ENCODE measurements at regions not wholly inside any gene's neighbourhood (a gene's known extent, or its start where the extent isn't known, plus 50 kb on each side); places are given as distances from the start of the nearest gene placed in this dataset.

DNA sequence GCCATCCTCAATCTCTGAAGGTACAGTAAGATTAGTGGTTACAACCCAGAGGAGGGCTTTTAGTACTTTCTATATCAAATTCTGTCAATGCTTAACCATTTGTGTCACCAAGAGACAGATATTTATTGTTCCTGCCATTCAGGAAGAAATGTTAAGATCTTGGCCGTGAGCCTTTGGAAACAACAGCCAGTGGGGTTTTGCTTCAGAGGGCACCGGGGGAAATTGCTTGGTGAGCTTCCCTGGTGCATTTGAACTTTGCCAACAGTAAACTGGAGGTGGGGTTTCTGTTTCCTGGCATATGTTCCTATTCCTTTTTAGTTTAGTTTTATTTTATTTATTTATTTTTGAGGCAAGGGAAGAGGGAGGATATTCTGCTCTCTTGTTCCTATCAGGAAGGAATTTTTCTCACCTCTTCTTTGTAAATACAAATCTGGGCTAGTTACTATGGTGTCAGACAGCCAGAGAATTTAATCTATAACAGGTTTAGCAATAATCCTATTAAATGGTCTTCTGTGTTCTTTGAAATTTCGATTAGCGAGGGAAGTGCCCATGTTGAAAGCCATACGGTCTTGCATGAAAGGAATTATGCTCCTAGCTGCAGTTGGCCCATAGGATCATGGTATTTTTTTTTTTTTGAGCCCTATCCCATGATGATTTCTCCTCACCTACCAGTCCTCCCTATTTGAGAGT lies 95.7 kb downstream of the MAIP1 start:
- CTCF ChIA-PET: interaction anchor here (1.0 to 1.4 kb wide), 4 partner anchors 11 to 16 kb away, joined by 3 to 4 read pairs (median 3); no protein-coding TSS in a partner anchor
- POLR2A ChIA-PET: no interaction called here
- no peak for DNase-seq (ENCODE audit: extremely low spot score)
- TF ChIP-seq, protein P1, sequence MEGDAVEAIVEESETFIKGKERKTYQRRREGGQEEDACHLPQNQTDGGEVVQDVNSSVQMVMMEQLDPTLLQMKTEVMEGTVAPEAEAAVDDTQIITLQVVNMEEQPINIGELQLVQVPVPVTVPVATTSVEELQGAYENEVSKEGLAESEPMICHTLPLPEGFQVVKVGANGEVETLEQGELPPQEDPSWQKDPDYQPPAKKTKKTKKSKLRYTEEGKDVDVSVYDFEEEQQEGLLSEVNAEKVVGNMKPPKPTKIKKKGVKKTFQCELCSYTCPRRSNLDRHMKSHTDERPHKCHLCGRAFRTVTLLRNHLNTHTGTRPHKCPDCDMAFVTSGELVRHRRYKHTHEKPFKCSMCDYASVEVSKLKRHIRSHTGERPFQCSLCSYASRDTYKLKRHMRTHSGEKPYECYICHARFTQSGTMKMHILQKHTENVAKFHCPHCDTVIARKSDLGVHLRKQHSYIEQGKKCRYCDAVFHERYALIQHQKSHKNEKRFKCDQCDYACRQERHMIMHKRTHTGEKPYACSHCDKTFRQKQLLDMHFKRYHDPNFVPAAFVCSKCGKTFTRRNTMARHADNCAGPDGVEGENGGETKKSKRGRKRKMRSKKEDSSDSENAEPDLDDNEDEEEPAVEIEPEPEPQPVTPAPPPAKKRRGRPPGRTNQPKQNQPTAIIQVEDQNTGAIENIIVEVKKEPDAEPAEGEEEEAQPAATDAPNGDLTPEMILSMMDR (IDR thresholded peaks at IDR 0.05; ENCODE audit: control extremely low read depth, extremely low read depth, low read depth, missing control alignments): no peak

DNA sequence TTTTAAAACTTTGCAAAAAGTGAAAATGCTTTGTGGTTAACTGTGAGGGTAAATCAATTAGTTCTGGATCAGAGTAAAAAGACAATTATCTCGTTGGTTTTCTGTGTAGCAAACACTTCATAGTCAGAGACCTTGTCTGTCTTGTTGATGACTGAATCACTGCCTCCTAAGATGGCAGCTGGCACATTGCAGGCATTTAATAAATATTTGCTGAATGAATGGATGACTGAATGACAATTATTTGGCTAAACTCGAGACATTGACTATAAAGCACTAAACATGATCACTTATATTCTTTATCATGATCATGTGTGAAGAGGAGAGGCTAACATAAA lies 96.2 kb downstream of the MAIP1 start:
- DNase-seq (ENCODE audit: extremely low spot score): no peak
- ChIA-PET CTCF (interaction anchor here (1.0 to 1.4 kb wide), 2 partner anchors 13 to 17 kb away, joined by 3 read pairs; no protein-coding TSS in a partner anchor), POLR2A (no interaction called here)
- TF ChIP-seq, protein P1 (IDR thresholded peaks at IDR 0.05; ENCODE audit: control extremely low read depth, extremely low read depth, low read depth, missing control alignments): no peak

DNA sequence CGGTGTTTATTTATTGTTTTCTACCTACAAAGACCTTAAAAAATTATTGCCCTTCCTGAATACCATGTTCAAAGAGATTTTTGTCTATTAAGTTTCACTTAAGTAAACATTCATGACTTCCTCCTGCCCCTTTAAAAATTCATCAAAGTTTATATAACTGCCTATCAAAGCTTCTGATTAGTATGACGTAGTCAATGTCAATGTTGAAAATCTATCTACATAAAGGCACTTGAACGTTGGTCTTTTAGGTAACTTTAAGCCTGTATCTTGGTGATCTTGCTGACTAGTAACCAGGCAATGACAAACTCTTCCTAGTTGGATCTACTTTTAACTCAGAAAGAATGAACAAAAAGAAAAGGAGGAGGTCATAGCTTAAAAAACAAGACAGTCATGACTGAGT lies 97.2 kb downstream of the MAIP1 start:
- DNase-seq (ENCODE audit: extremely low spot score): no peak
- CTCF ChIA-PET: no interaction called here
- POLR2A ChIA-PET: no interaction called here
- TF ChIP-seq, protein P1 (IDR thresholded peaks at IDR 0.05; ENCODE audit: control extremely low read depth, extremely low read depth, low read depth, missing control alignments): no peak

DNA sequence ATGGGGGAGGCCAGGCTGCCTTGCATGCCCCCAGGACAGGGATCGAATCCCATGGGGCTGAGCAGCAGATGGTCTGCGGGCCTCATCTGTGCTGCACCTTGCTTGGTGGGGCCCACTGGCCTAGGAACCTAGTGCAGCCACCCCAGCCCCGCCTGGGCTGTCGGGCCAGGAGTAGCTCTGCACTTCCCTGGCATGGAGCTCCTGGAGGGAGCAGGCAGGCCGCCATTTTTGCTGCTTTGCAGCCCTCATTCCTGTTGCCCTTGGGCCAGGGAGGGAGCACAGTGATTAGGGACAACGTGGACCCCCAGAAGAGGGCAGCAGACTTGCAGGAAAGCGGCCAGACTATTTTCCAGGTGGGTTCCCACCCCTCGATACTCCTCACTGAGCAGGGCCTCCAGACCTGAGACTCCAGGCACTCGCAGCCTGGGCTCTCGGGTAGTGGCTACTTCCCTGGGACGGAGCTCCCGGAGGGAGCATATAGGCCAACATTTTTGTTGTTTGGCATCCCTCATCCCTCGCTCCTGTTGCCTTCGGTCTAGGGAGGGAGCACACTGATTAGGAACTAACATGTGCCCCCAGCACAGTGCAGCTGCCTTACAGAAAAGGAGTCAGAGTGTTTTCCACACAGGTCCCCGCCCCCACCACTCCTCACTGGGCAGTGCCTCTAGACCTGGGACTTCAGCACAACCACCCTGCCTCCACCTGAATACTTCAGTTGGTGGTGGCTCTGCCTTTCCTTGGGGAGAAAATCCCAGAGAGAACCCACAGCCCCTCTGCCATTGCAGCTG lies 99.5 kb downstream of the MAIP1 start:
- TF ChIP-seq, protein P1 (IDR thresholded peaks at IDR 0.05; ENCODE audit: control extremely low read depth, extremely low read depth, low read depth, missing control alignments): no peak
- no peak for DNase-seq (ENCODE audit: extremely low spot score)
- ChIA-PET POLR2A (no interaction called here), CTCF (interaction anchor here (1.0 kb wide), 1 partner anchor 9 kb away, joined by 3 read pairs; no protein-coding TSS in a partner anchor)

DNA sequence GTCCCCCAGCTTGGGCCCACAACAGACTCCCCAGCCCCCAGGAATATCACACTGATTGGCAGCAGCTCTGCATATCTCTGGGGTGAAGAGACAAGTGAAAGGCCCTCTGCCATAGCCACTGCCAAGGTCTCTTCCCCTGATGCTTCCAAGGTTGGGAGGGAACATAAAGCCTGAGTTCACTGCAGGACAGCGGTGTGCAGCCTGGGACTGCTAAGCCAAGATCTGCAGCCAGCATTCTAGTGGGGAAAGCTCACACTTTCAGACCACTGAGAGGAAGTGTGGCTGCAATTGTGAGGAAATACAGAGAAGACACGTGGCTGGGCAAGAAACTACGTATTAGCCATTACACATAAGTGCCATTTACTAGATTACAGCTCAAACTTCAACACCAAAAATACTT lies 100.7 kb downstream of the MAIP1 start:
- ChIA-PET POLR2A (no interaction called here), CTCF (no interaction called here)
- TF ChIP-seq, protein P1 (IDR thresholded peaks at IDR 0.05; ENCODE audit: control extremely low read depth, extremely low read depth, low read depth, missing control alignments): no peak
- no peak for DNase-seq (ENCODE audit: extremely low spot score)

DNA sequence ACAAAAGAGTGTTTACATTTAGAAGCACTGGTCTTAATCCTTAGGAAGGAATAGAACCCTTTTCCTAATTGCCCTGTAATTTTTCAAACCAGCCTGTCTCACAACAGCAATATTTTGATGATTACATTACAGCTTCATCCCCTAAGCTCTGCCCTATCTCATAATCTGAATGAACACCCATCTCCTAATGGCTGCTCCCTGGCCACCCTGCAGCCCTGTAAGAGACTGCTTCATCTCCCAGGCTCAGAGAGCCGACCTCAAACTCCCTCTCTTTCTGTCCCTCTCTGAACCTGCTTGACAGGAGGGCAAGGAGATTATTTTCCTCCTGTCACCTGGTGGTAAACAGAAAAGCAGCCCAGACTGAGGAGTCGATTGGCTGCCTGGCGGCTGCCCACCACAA lies 107.8 kb downstream of the MAIP1 start:
- DNase-seq (ENCODE audit: extremely low spot score): no peak
- ChIA-PET POLR2A (no interaction called here), CTCF (interaction anchor here (1.1 kb wide), 1 partner anchor 9 kb away, joined by 3 read pairs; no protein-coding TSS in a partner anchor)
- TF ChIP-seq, protein P1 (IDR thresholded peaks at IDR 0.05; ENCODE audit: control extremely low read depth, extremely low read depth, low read depth, missing control alignments): no peak

All from GM10248 (cell line).